Tibial nerve (tissue), 4 donors: ENCODE measurements at regions not wholly inside any gene's neighbourhood (a gene's known extent, or its start where the extent isn't known, plus 50 kb on each side); places are given as distances from the start of the nearest gene placed in this dataset.

Experiments used
- CTCF ChIP-seq, 5 experiments: fragments of 200-600 bp in 3 of 5; fragments of 450-650 bp in 2 of 5; sonication (generic) in 3 of 5; IDR thresholded peaks; one replicate each; pipeline ENCODE4 v1.5.1; 2016 to 2019; ENCODE audit warnings: antibody characterized with exemption in 5 of 5, mild to moderate bottlenecking in 3 of 5, moderate library complexity in 2 of 5
- EP300 ChIP-seq, 2 donors: sonication (generic); formaldehyde crosslinking; IDR thresholded peaks; one replicate each; pipeline ENCODE4 v1.6.1; 2017; ENCODE audit warnings: antibody characterized with exemption in 2 of 2, mild to moderate bottlenecking in 1 of 2

DNA sequence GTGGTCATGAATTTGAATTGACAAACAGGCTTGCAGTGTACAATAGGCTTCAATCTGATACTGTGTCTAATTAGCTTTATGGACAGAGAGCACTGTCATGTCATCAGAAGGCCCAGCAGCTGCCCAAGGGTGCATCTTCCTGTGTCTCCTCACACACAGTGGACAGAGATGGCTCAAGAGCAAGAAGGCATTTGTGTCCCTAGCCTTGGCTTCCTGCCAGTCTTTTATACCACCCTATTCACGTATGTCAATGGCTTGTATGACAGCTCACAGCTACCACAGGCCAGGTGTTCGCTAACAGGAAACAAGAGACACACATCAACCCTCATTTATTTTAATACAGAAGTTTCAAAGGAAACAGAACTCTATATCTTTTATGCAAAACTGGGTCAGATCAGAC is 874.0 kb upstream of the AGA start:
- TF ChIP-seq CTCF (IDR thresholded peaks at IDR 0.05) (no peak), EP300 (IDR thresholded peaks at IDR 0.05) (no peak)
